Activated T-helper 17 cell treated with anti-CD3 and anti-CD28 coated beads, Interleukin-2, amount 50 U/mL, for 72 hours (primary cell): ENCODE measurements at regions not wholly inside any gene's neighbourhood (a gene's known extent, or its start where the extent isn't known, plus 50 kb on each side); places are given as distances from the start of the nearest gene placed in this dataset.

ENCODE experiments used
- ATAC-seq: fragments of 150-1000 bp; cut with Tn5 transposase; replicated peaks from 2 replicates; pipeline ENCODE4 v1.10.0; 2021; ENCODE audit warnings: mild to moderate bottlenecking, moderate library complexity
- H3K27ac Mint-ChIP-seq: one replicate; pipeline ENCODE4 v1.8.0; 2022; ENCODE audit warnings: mixed read lengths
- H3K27me3 Mint-ChIP-seq: one replicate; pipeline ENCODE4 v1.8.0; 2022; ENCODE audit warnings: mixed read lengths
- H3K36me3 Mint-ChIP-seq: one replicate; pipeline ENCODE4 v1.8.0; 2022; ENCODE audit warnings: low read depth, mild to moderate bottlenecking, mixed read lengths
- H3K4me1 Mint-ChIP-seq: one replicate; pipeline ENCODE4 v1.8.0; 2022; ENCODE audit warnings: mixed read lengths
- H3K4me3 Mint-ChIP-seq: one replicate; pipeline ENCODE4 v1.8.0; 2022; ENCODE audit warnings: mild to moderate bottlenecking, mixed read lengths
- H3K9me3 Mint-ChIP-seq: one replicate; pipeline ENCODE4 v1.8.0; 2022; ENCODE audit warnings: mixed read lengths

GRCh38 chr10:28733245-28733644 lies 55.9 kb downstream of the BAMBI start:
- Mint-ChIP-seq H3K27me3 (peaks cover 15% of the 10 kb centered on the region), H3K36me3 (no peaks in the 10 kb centered on the region), H3K4me1 (no peaks in the 10 kb centered on the region), H3K4me3 (no peak overlapping the region), H3K27ac (no peak overlapping the region), H3K9me3 (peaks cover 8% of the 10 kb centered on the region)
- ATAC-seq, result no peak

- H3K27ac Mint-ChIP-seq, result no peak overlapping the region
- H3K36me3 Mint-ChIP-seq, result no peaks in the 10 kb centered on the region
- H3K4me1 Mint-ChIP-seq, result no peaks in the 10 kb centered on the region
- ATAC-seq, result no peak
- peaks cover 8% of the 10 kb centered on the region for H3K9me3 Mint-ChIP-seq
- no peak overlapping the region for H3K4me3 Mint-ChIP-seq
- H3K27me3 Mint-ChIP-seq, result peaks cover 19% of the 10 kb centered on the region
Measured at GRCh38 chr10:28733647-28734046, 56.3 kb downstream of the BAMBI start.

- no peaks in the 10 kb centered on the region for H3K36me3 Mint-ChIP-seq
- no peak overlapping the region for H3K27ac Mint-ChIP-seq
- H3K9me3 Mint-ChIP-seq, result peaks cover 8% of the 10 kb centered on the region
- peak; percentile 43 for ATAC-seq
- no peak overlapping the region for H3K4me3 Mint-ChIP-seq
- H3K4me1 Mint-ChIP-seq, result no peaks in the 10 kb centered on the region
- peaks cover 28% of the 10 kb centered on the region for H3K27me3 Mint-ChIP-seq
Measured at GRCh38 chr10:28734938-28735759, 57.8 kb downstream of the BAMBI start.

- no peaks in the 10 kb centered on the region for H3K4me1 Mint-ChIP-seq
- H3K9me3 Mint-ChIP-seq, result peaks cover 6% of the 10 kb centered on the region
- H3K36me3 Mint-ChIP-seq, result no peaks in the 10 kb centered on the region
- no peak for ATAC-seq
- no peak overlapping the region for H3K27ac Mint-ChIP-seq
- peaks cover 24% of the 10 kb centered on the region for H3K27me3 Mint-ChIP-seq
- no peak overlapping the region for H3K4me3 Mint-ChIP-seq
Measured at GRCh38 chr10:28737096-28737495, 59.8 kb downstream of the BAMBI start.

GRCh38 chr10:28738200-28738599 lies 60.9 kb downstream of the BAMBI start:
- H3K36me3 Mint-ChIP-seq, result no peaks in the 10 kb centered on the region
- H3K4me1 Mint-ChIP-seq, result no peaks in the 10 kb centered on the region
- ATAC-seq, result no peak
- no peak overlapping the region for H3K4me3 Mint-ChIP-seq
- peaks cover 21% of the 10 kb centered on the region for H3K27me3 Mint-ChIP-seq
- no peaks in the 10 kb centered on the region for H3K9me3 Mint-ChIP-seq
- no peak overlapping the region for H3K27ac Mint-ChIP-seq

- H3K36me3 Mint-ChIP-seq, result no peaks in the 10 kb centered on the region
Measured at GRCh38 chr10:28743576-28743975, 66.3 kb downstream of the BAMBI start.

GRCh38 chr10:28744069-28744768 lies 66.9 kb downstream of the BAMBI start:
- peaks cover 15% of the 10 kb centered on the region for H3K27me3 Mint-ChIP-seq
- no peak for ATAC-seq
- H3K27ac Mint-ChIP-seq, result no peak overlapping the region
- H3K4me3 Mint-ChIP-seq, result no peak overlapping the region
- H3K4me1 Mint-ChIP-seq, result no peaks in the 10 kb centered on the region
- no peaks in the 10 kb centered on the region for H3K36me3 Mint-ChIP-seq
- H3K9me3 Mint-ChIP-seq, result no peaks in the 10 kb centered on the region

More at GRCh38 chr10:28743576-28743975, 66.3 kb downstream of the BAMBI start:
- no peaks in the 10 kb centered on the region for H3K9me3 Mint-ChIP-seq
- no peak for ATAC-seq
- no peak overlapping the region for H3K4me3 Mint-ChIP-seq
- peaks cover 20% of the 10 kb centered on the region for H3K27me3 Mint-ChIP-seq
- no peak overlapping the region for H3K27ac Mint-ChIP-seq
- no peaks in the 10 kb centered on the region for H3K4me1 Mint-ChIP-seq

GRCh38 chr10:28754930-28755718 lies 77.8 kb downstream of the BAMBI start:
- no peak overlapping the region for H3K4me3 Mint-ChIP-seq
- peaks cover 26% of the 10 kb centered on the region for H3K27me3 Mint-ChIP-seq

GRCh38 chr10:28761084-28761846 lies 83.9 kb downstream of the BAMBI start:
- H3K36me3 Mint-ChIP-seq, result no peaks in the 10 kb centered on the region
- ATAC-seq, result no peak
- H3K27me3 Mint-ChIP-seq, result peaks cover 14% of the 10 kb centered on the region
- no peak overlapping the region for H3K4me3 Mint-ChIP-seq
- H3K4me1 Mint-ChIP-seq, result no peaks in the 10 kb centered on the region
- H3K9me3 Mint-ChIP-seq, result no peaks in the 10 kb centered on the region
- no peak overlapping the region for H3K27ac Mint-ChIP-seq

More at GRCh38 chr10:28754930-28755718, 77.8 kb downstream of the BAMBI start:
- ATAC-seq, result no peak
- no peaks in the 10 kb centered on the region for H3K36me3 Mint-ChIP-seq
- H3K9me3 Mint-ChIP-seq, result peaks cover 9% of the 10 kb centered on the region
- no peak overlapping the region for H3K27ac Mint-ChIP-seq
- no peaks in the 10 kb centered on the region for H3K4me1 Mint-ChIP-seq

- Mint-ChIP-seq H3K4me3 (no peak overlapping the region), H3K36me3 (no peaks in the 10 kb centered on the region), H3K9me3 (no peaks in the 10 kb centered on the region), H3K27ac (no peak overlapping the region), H3K4me1 (no peaks in the 10 kb centered on the region), H3K27me3 (peaks cover 17% of the 10 kb centered on the region)
- ATAC-seq, result no peak
Measured at GRCh38 chr10:28763471-28764170, 86.3 kb downstream of the BAMBI start.

GRCh38 chr10:28765641-28766040 lies 88.3 kb downstream of the BAMBI start:
- Mint-ChIP-seq H3K27me3 (peaks cover 20% of the 10 kb centered on the region), H3K9me3 (no peaks in the 10 kb centered on the region), H3K36me3 (no peaks in the 10 kb centered on the region), H3K27ac (no peak overlapping the region), H3K4me3 (no peak overlapping the region), H3K4me1 (no peaks in the 10 kb centered on the region)
- no peak for ATAC-seq

GRCh38 chr10:28768227-28768626 lies 90.9 kb downstream of the BAMBI start:
- Mint-ChIP-seq H3K9me3 (no peaks in the 10 kb centered on the region), H3K27me3 (peaks cover 20% of the 10 kb centered on the region), H3K27ac (no peak overlapping the region), H3K4me1 (no peaks in the 10 kb centered on the region), H3K4me3 (no peak overlapping the region), H3K36me3 (no peaks in the 10 kb centered on the region)
- no peak for ATAC-seq

GRCh38 chr10:28769091-28769604 lies 91.8 kb downstream of the BAMBI start:
- Mint-ChIP-seq H3K36me3 (no peaks in the 10 kb centered on the region), H3K27me3 (peaks cover 21% of the 10 kb centered on the region), H3K4me3 (no peak overlapping the region), H3K27ac (no peak overlapping the region), H3K9me3 (no peaks in the 10 kb centered on the region), H3K4me1 (no peaks in the 10 kb centered on the region)
- ATAC-seq, result no peak
